CD14-positive monocyte (primary cell): ENCODE measurements at regions not wholly inside any gene's neighbourhood (a gene's known extent, or its start where the extent isn't known, plus 50 kb on each side); places are given as distances from the start of the nearest gene placed in this dataset.

Experiments used
- DNase-seq, 3 donors: peaks; one replicate each; pipeline ENCODE4 v3.0.0-alpha.2; 2011 to 2022
- H2AFZ ChIP-seq: 2 replicates; pipeline ENCODE4 v1.6.0; 2012; ENCODE audit warnings: mild to moderate bottlenecking, low read depth, low read length, inconsistent platforms; ENCODE audit not compliant: insufficient read depth, poor library complexity, severe bottlenecking
- H3K27ac ChIP-seq, 2 donors: 1 replicate in 1 of 2; 2 replicates in 1 of 2; pipeline ENCODE4 v1.5.1; 2012 to 2013; ENCODE audit warnings: low read length in 2 of 2, control low read depth in 1 of 2, inconsistent platforms in 1 of 2, low read depth in 1 of 2, mild to moderate bottlenecking in 1 of 2
- H3K27me3 ChIP-seq, 2 donors: one replicate each; pipeline versions ENCODE4 v1.6.0 to v1.6.1; 2011 to 2013; ENCODE audit warnings: low read length in 2 of 2; ENCODE audit not compliant: control insufficient read depth in 2 of 2, insufficient read depth in 2 of 2
- H3K36me3 ChIP-seq, 2 donors: replicated peaks in 1 of 2; 1 replicate in 1 of 2; 2 replicates in 1 of 2; pipeline versions ENCODE4 v1.5.1 to v1.6.1; 2012 to 2013; ENCODE audit warnings: low read length in 2 of 2, control low read depth in 1 of 2, inconsistent platforms in 1 of 2, mild to moderate bottlenecking in 1 of 2; ENCODE audit not compliant: insufficient read depth in 2 of 2, control insufficient read depth in 1 of 2
- H3K4me1 ChIP-seq, 2 donors: 1 replicate in 1 of 2; 2 replicates in 1 of 2; pipeline versions ENCODE4 v1.5.1 to v1.6.1; 2012 to 2013; ENCODE audit warnings: low read length in 2 of 2, control low read depth in 1 of 2, inconsistent platforms in 1 of 2, mild to moderate bottlenecking in 1 of 2, moderate library complexity in 1 of 2; ENCODE audit not compliant: insufficient read depth in 2 of 2, control insufficient read depth in 1 of 2
- H3K4me2 ChIP-seq: replicated peaks from 2 replicates; pipeline ENCODE3; 2012; ENCODE audit warnings: low read length, moderate library complexity, mild to moderate bottlenecking; ENCODE audit not compliant: poor library complexity, severe bottlenecking; ENCODE audit errors: extremely low read depth
- H3K4me3 ChIP-seq, 3 experiments: fragments of 200-600 bp in 1 of 3; sonication (generic) in 1 of 3; replicated peaks in 1 of 3; 1 replicate in 2 of 3; 2 replicates in 1 of 3; pipeline ENCODE4 v1.5.1; 2011 to 2013; ENCODE audit warnings: low read length in 3 of 3, mild to moderate bottlenecking in 3 of 3, control low read depth in 2 of 3, low read depth in 2 of 3, inconsistent platforms in 1 of 3, moderate library complexity in 1 of 3
- H3K79me2 ChIP-seq: 2 replicates; pipeline ENCODE4 v1.6.0; 2012; ENCODE audit warnings: mild to moderate bottlenecking, control low read depth, inconsistent platforms, low read length, moderate library complexity; ENCODE audit not compliant: insufficient read depth
- H3K9ac ChIP-seq: 2 replicates; pipeline ENCODE4 v1.6.0; 2017; ENCODE audit warnings: low read length, mild to moderate bottlenecking; ENCODE audit not compliant: insufficient read depth, poor library complexity, severe bottlenecking
- H3K9me3 ChIP-seq, 2 donors: replicated peaks in 1 of 2; 1 replicate in 1 of 2; 2 replicates in 1 of 2; pipeline versions ENCODE4 v1.5.1 to v1.6.1; 2012 to 2013; ENCODE audit warnings: low read length in 2 of 2, control low read depth in 1 of 2; ENCODE audit not compliant: control insufficient read depth in 1 of 2, insufficient read depth in 1 of 2
- H4K20me1 ChIP-seq: 2 replicates; pipeline ENCODE4 v1.6.0; 2012; ENCODE audit warnings: mild to moderate bottlenecking, low read length, control low read depth, moderate library complexity; ENCODE audit not compliant: insufficient read depth
- H3K27ac Mint-ChIP-seq, 7 donors: one replicate each; pipeline ENCODE4 v1.8.0; 2020; ENCODE audit warnings: mild to moderate bottlenecking in 7 of 7, mixed read lengths in 7 of 7, moderate library complexity in 6 of 7, inconsistent platforms in 2 of 7
- H3K27me3 Mint-ChIP-seq, 3 donors: one replicate each; pipeline ENCODE4 v1.8.0; 2021 to 2022; ENCODE audit warnings: low read depth in 3 of 3, mild to moderate bottlenecking in 3 of 3, mixed read lengths in 3 of 3, moderate library complexity in 3 of 3, inconsistent platforms in 1 of 3
- H3K36me3 Mint-ChIP-seq, 2 donors: one replicate each; pipeline ENCODE4 v1.8.0; 2020; ENCODE audit warnings: mixed read lengths in 2 of 2, inconsistent platforms in 1 of 2, mild to moderate bottlenecking in 1 of 2
- H3K4me1 Mint-ChIP-seq: one replicate; pipeline ENCODE4 v1.8.0; 2020; ENCODE audit warnings: mild to moderate bottlenecking, mixed read lengths
- H3K4me3 Mint-ChIP-seq, 2 donors: one replicate each; pipeline ENCODE4 v1.8.0; 2020; ENCODE audit warnings: mild to moderate bottlenecking in 2 of 2, mixed read lengths in 2 of 2, moderate library complexity in 1 of 2
- H3K9me3 Mint-ChIP-seq, 7 donors: one replicate each; pipeline ENCODE4 v1.8.0; 2020 to 2022; ENCODE audit warnings: mixed read lengths in 7 of 7, mild to moderate bottlenecking in 6 of 7, moderate library complexity in 6 of 7, inconsistent platforms in 2 of 7
- CTCF ChIP-seq: fragments of 200-600 bp; IDR thresholded peaks from one replicate; pipeline ENCODE4 v1.8.0; 2022; ENCODE audit warnings: antibody characterized with exemption, mild to moderate bottlenecking
- WGBS: methylation state at CpG from one replicate; pipeline ENCODE4 v1.1.5; 2013; ENCODE audit warnings: missing lambda C conversion rate; ENCODE audit not compliant: insufficient coverage; 5-methylcytosine and 5-hydroxymethylcytosine counted together
- intact Hi-C, 2 donors: fragments of 100-400 bp; cut with micrococcal nuclease; formaldehyde crosslinking; loops; one replicate each; pipeline versions ENCODE4 v1.15.0 to v1.15.1; 2023

- H3K9ac ChIP-seq, result no peak overlapping the region
- intact Hi-C loops, result no loop called here
- H3K9me3 Mint-ChIP-seq, result peaks cover 0 to 2% (median 0%) of the 10 kb centered on the region in 7 donors
- no peak overlapping the region for H2AFZ ChIP-seq
- H3K4me3 Mint-ChIP-seq, result no peak overlapping the region
- no peaks in the 10 kb centered on the region for H4K20me1 ChIP-seq
- no peak overlapping the region for H3K27ac Mint-ChIP-seq
- TF ChIP-seq CTCF, result no peak
- H3K4me3 ChIP-seq, result no peak overlapping the region
- no peak for DNase-seq
- no peaks in the 10 kb centered on the region for H3K79me2 ChIP-seq
- H3K27ac ChIP-seq, result no peak overlapping the region
- H3K27me3 ChIP-seq, result no peaks in the 10 kb centered on the region
- H3K9me3 ChIP-seq, result peaks cover 0 to 6% of the 10 kb centered on the region in 2 donors
- H3K4me2 ChIP-seq, result no peak overlapping the region
- no peaks in the 10 kb centered on the region for H3K4me1 Mint-ChIP-seq
- H3K4me1 ChIP-seq, result no peaks in the 10 kb centered on the region
- no peaks in the 10 kb centered on the region for H3K36me3 ChIP-seq
- no peaks in the 10 kb centered on the region for H3K36me3 Mint-ChIP-seq
- H3K27me3 Mint-ChIP-seq, result no peaks in the 10 kb centered on the region
Observed at GRCh38 chr15:95192923-95193322, 961.6 kb downstream of the MCTP2 start.

DNA sequence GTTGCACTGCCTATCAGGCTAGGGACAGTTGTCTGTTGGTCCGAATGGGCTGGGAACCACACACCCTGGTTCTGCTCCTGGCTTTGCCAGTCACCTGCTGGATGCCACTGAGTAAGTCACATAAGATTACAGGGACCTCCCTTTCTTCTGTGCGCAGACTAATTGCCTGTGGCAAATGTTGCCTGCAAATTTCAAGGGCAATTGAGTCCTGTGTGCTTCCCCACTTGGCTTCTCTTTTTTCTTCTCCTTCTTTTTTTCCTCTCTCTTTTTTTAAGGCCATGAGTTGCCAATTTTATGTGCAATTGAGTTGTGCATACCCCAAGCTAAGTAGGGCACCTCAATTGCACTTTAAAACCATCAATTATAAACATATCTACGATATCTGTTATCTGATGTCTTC lies 963.4 kb downstream of the MCTP2 start:
- no peak overlapping the region for H3K4me3 Mint-ChIP-seq
- H3K27ac Mint-ChIP-seq, result peak overlapping the region in 1 of 7 donors; percentile 10
- no peak overlapping the region for H3K9ac ChIP-seq

More for the DNA sequence above, 963.4 kb downstream of the MCTP2 start:
- Histone ChIP-seq H3K4me1 (no peaks in the 10 kb centered on the region), H3K27ac (no peak overlapping the region), H3K9me3 (no peaks in the 10 kb centered on the region), H3K36me3 (no peaks in the 10 kb centered on the region), H2AFZ (no peak overlapping the region), H3K79me2 (no peaks in the 10 kb centered on the region), H3K4me2 (no peak overlapping the region), H3K27me3 (no peaks in the 10 kb centered on the region), H4K20me1 (no peaks in the 10 kb centered on the region), H3K4me3 (no peak overlapping the region)
- Mint-ChIP-seq H3K27me3 (no peaks in the 10 kb centered on the region), H3K9me3 (peaks cover 0 to 3% (median under 1%) of the 10 kb centered on the region in 7 donors), H3K4me1 (no peaks in the 10 kb centered on the region), H3K36me3 (no peaks in the 10 kb centered on the region)
- WGBS, result 80% methylated on average over 3 of the region's 3 CpGs
- intact Hi-C loops, result no loop called here
- TF ChIP-seq CTCF, result no peak
- DNase-seq, result no peak
